Forelimb muscle (tissue), 1 donor: ENCODE measurements at regions not wholly inside any gene's neighbourhood (a gene's known extent, or its start where the extent isn't known, plus 50 kb on each side); places are given as distances from the start of the nearest gene placed in this dataset.

Source experiments
- DNase-seq: peaks from one replicate; pipeline ENCODE4 v3.0.0-alpha.2; 2013; ENCODE audit warnings: low read depth

GRCh38 chr12:4052691-4053090 lies 179.5 kb upstream of the PARP11 start:
- no peak for DNase-seq

- no peak for DNase-seq
These were observed 178.4 kb upstream of the PARP11 start for GRCh38 chr12:4051596-4051995.

GRCh38 chr12:4050340-4050739 lies 177.1 kb upstream of the PARP11 start:
- DNase-seq, result no peak

- no peak for DNase-seq
These were observed 176.3 kb upstream of the PARP11 start for GRCh38 chr12:4049298-4050080.

- no peak for DNase-seq
These were observed 174.2 kb upstream of the PARP11 start for GRCh38 chr12:4047421-4047820.

GRCh38 chr12:4046495-4046840 lies 173.3 kb upstream of the PARP11 start:
- DNase-seq, result no peak

- no peak for DNase-seq
These were observed 172.7 kb upstream of the PARP11 start for GRCh38 chr12:4045786-4046494.

GRCh38 chr12:4044736-4045730 lies 171.8 kb upstream of the PARP11 start:
- no peak for DNase-seq

GRCh38 chr12:4044101-4044500 lies 170.9 kb upstream of the PARP11 start:
- DNase-seq, result no peak

GRCh38 chr12:4041187-4041885 lies 168.1 kb upstream of the PARP11 start:
- DNase-seq, result no peak

GRCh38 chr12:4039931-4040330 lies 166.7 kb upstream of the PARP11 start:
- DNase-seq, result no peak

- DNase-seq, result peak; percentile 50
These were observed 164.6 kb upstream of the PARP11 start for GRCh38 chr12:4037747-4038312.

- DNase-seq, result no peak
These were observed 163.6 kb upstream of the PARP11 start for GRCh38 chr12:4036671-4037271.

GRCh38 chr12:4034921-4035320 lies 161.7 kb upstream of the PARP11 start:
- no peak for DNase-seq

GRCh38 chr12:4032924-4033615 lies 159.9 kb upstream of the PARP11 start:
- no peak for DNase-seq

- DNase-seq, result no peak
These were observed 158.6 kb upstream of the PARP11 start for GRCh38 chr12:4031703-4032291.

- DNase-seq, result peak; percentile 78
These were observed 157.9 kb upstream of the PARP11 start for GRCh38 chr12:4030929-4031702.

- DNase-seq, result no peak
These were observed 154.2 kb upstream of the PARP11 start for GRCh38 chr12:4027412-4027811.

GRCh38 chr12:4026517-4026916 lies 153.3 kb upstream of the PARP11 start:
- DNase-seq, result no peak
